GM12891 (cell line): ENCODE measurements at regions not wholly inside any gene's neighbourhood (a gene's known extent, or its start where the extent isn't known, plus 50 kb on each side); places are given as distances from the start of the nearest gene placed in this dataset.

Source experiments
- PAX5 ChIP-seq: IDR thresholded peaks from 2 replicates; pipeline ENCODE4 v1.6.1; 2011; ENCODE audit warnings: low read length, moderate library complexity, mild to moderate bottlenecking; ENCODE audit not compliant: insufficient read depth, severe bottlenecking
- POLR2A ChIP-seq: IDR thresholded peaks from 2 replicates; pipeline ENCODE4 v1.6.1; 2011; ENCODE audit warnings: low read depth, low read length, control low read depth
- POLR2AphosphoS5 ChIP-seq: IDR thresholded peaks from 2 replicates; pipeline ENCODE4 v1.6.1; 2011; ENCODE audit warnings: low read depth, low read length, control low read depth
- POU2F2 ChIP-seq: IDR thresholded peaks from 2 replicates; pipeline ENCODE4 v1.6.1; 2011; ENCODE audit warnings: low read depth, mild to moderate bottlenecking, control low read depth, low read length, moderate library complexity
- TAF1 ChIP-seq: IDR thresholded peaks from 2 replicates; pipeline ENCODE4 v1.6.1; 2011; ENCODE audit warnings: low read depth, low read length, control low read depth

GRCh38 chr21:18498431-18498830, 94.8 kb upstream of the TMPRSS15 start:
- TF ChIP-seq PAX5 = no peak
- no peak for TF ChIP-seq POLR2AphosphoS5
- TF ChIP-seq POLR2A = no peak
- no peak for TF ChIP-seq POU2F2
- no peak for TF ChIP-seq TAF1
